Parathyroid adenoma (tissue), 2 donors: ENCODE measurements at regions not wholly inside any gene's neighbourhood (a gene's known extent, or its start where the extent isn't known, plus 50 kb on each side); places are given as distances from the start of the nearest gene placed in this dataset.

Source experiments
- H2AFZ ChIP-seq: fragments of 300-600 bp; sonication (generic); one replicate; pipeline ENCODE4 v1.7.0; 2017; ENCODE audit warnings: antibody characterized with exemption, mild to moderate bottlenecking
- H3K27ac ChIP-seq: fragments of 300-600 bp; sonication (generic); one replicate; pipeline ENCODE4 v1.7.0; 2017
- H3K27me3 ChIP-seq: fragments of 300-600 bp; sonication (generic); one replicate; pipeline ENCODE4 v1.7.0; 2017; ENCODE audit warnings: low read length; ENCODE audit not compliant: control insufficient read depth, insufficient read depth
- H3K36me3 ChIP-seq: fragments of 300-600 bp; sonication (generic); one replicate; pipeline ENCODE4 v1.7.0; 2017; ENCODE audit warnings: low read length; ENCODE audit not compliant: control insufficient read depth, insufficient read depth
- H3K4me1 ChIP-seq: fragments of 300-600 bp; sonication (generic); one replicate; pipeline ENCODE4 v1.7.0; 2017; ENCODE audit warnings: control low read depth
- H3K4me2 ChIP-seq: fragments of 300-600 bp; sonication (generic); one replicate; pipeline ENCODE4 v1.7.0; 2017; ENCODE audit warnings: low read length
- H3K4me3 ChIP-seq: fragments of 300-600 bp; sonication (generic); one replicate; pipeline ENCODE4 v1.7.0; 2017; ENCODE audit warnings: low read depth, low read length
- H3K79me2 ChIP-seq: fragments of 300-600 bp; sonication (generic); one replicate; pipeline ENCODE4 v1.7.0; 2017; ENCODE audit warnings: control low read depth
- H3K9ac ChIP-seq: fragments of 300-600 bp; sonication (generic); one replicate; pipeline ENCODE4 v1.7.0; 2017; ENCODE audit warnings: mild to moderate bottlenecking
- H3K9me3 ChIP-seq: fragments of 300-600 bp; sonication (generic); one replicate; pipeline ENCODE4 v1.7.0; 2017; ENCODE audit warnings: low read length; ENCODE audit not compliant: control insufficient read depth
- CTCF ChIP-seq: fragments of 300-600 bp; sonication (generic); IDR thresholded peaks from one replicate; pipeline ENCODE4 v1.7.0; 2017; ENCODE audit warnings: antibody characterized with exemption, mild to moderate bottlenecking
- donor health status: primary hyperparathyroidism.

GRCh38 chr5:164608507-164608906 lies 1103.1 kb downstream of the MAT2B start:
- no peak overlapping the region for H3K27ac ChIP-seq
- H3K4me3 ChIP-seq = no peak overlapping the region
- H3K9ac ChIP-seq = no peak overlapping the region
- H3K4me2 ChIP-seq = no peak overlapping the region
- no peaks in the 10 kb centered on the region for H3K36me3 ChIP-seq
- TF ChIP-seq CTCF = no peak
- no peaks in the 10 kb centered on the region for H3K79me2 ChIP-seq
- H3K9me3 ChIP-seq = no peaks in the 10 kb centered on the region
- no peak overlapping the region for H2AFZ ChIP-seq
- no peaks in the 10 kb centered on the region for H3K4me1 ChIP-seq
- no peaks in the 10 kb centered on the region for H3K27me3 ChIP-seq

GRCh38 chr5:164610374-164610773 lies 1105.0 kb downstream of the MAT2B start:
- H3K4me2 ChIP-seq = no peak overlapping the region
- no peaks in the 10 kb centered on the region for H3K36me3 ChIP-seq
- TF ChIP-seq CTCF = no peak
- H3K27ac ChIP-seq = no peak overlapping the region
- no peak overlapping the region for H3K4me3 ChIP-seq
- no peaks in the 10 kb centered on the region for H3K4me1 ChIP-seq
- H3K9me3 ChIP-seq = no peaks in the 10 kb centered on the region
- no peak overlapping the region for H3K9ac ChIP-seq
- H3K27me3 ChIP-seq = no peaks in the 10 kb centered on the region
- H3K79me2 ChIP-seq = no peaks in the 10 kb centered on the region
- no peak overlapping the region for H2AFZ ChIP-seq

GRCh38 chr5:164614707-164615106 lies 1109.3 kb downstream of the MAT2B start:
- H3K79me2 ChIP-seq = no peaks in the 10 kb centered on the region
- no peak overlapping the region for H3K9ac ChIP-seq
- no peak overlapping the region for H3K27ac ChIP-seq
- TF ChIP-seq CTCF = no peak
- no peaks in the 10 kb centered on the region for H3K36me3 ChIP-seq
- H3K27me3 ChIP-seq = no peaks in the 10 kb centered on the region
- no peaks in the 10 kb centered on the region for H3K9me3 ChIP-seq
- H3K4me1 ChIP-seq = no peaks in the 10 kb centered on the region
- H3K4me2 ChIP-seq = no peak overlapping the region
- no peak overlapping the region for H2AFZ ChIP-seq
- no peak overlapping the region for H3K4me3 ChIP-seq

GRCh38 chr5:164617290-164617689 lies 1111.9 kb downstream of the MAT2B start:
- Histone ChIP-seq H3K27ac (no peak overlapping the region), H3K79me2 (no peaks in the 10 kb centered on the region), H3K4me1 (no peaks in the 10 kb centered on the region), H2AFZ (no peak overlapping the region), H3K4me3 (no peak overlapping the region), H3K4me2 (no peak overlapping the region), H3K9me3 (no peaks in the 10 kb centered on the region), H3K36me3 (no peaks in the 10 kb centered on the region), H3K27me3 (no peaks in the 10 kb centered on the region), H3K9ac (no peak overlapping the region)
- no peak for TF ChIP-seq CTCF

GRCh38 chr5:164627021-164627420 lies 1121.6 kb downstream of the MAT2B start:
- H3K9me3 ChIP-seq = no peaks in the 10 kb centered on the region
- no peaks in the 10 kb centered on the region for H3K79me2 ChIP-seq
- H3K9ac ChIP-seq = no peak overlapping the region
- no peaks in the 10 kb centered on the region for H3K27me3 ChIP-seq
- H3K36me3 ChIP-seq = no peaks in the 10 kb centered on the region
- H2AFZ ChIP-seq = no peak overlapping the region
- TF ChIP-seq CTCF = no peak
- no peak overlapping the region for H3K4me3 ChIP-seq
- H3K4me2 ChIP-seq = no peak overlapping the region
- no peak overlapping the region for H3K27ac ChIP-seq
- H3K4me1 ChIP-seq = no peaks in the 10 kb centered on the region
